OCI-LY1 (cell line): ENCODE measurements at regions not wholly inside any gene's neighbourhood (a gene's known extent, or its start where the extent isn't known, plus 50 kb on each side); places are given as distances from the start of the nearest gene placed in this dataset.

ENCODE experiments used
- EZH2 ChIP-seq: fragments of 200-600 bp; sonication (generic), shearing (Covaris generic); IDR thresholded peaks from 2 replicates; pipeline ENCODE4 v1.8.0; 2017; ENCODE audit warnings: borderline replicate concordance, mixed run types, mild to moderate bottlenecking, antibody characterized with exemption, low read length, moderate library complexity, mixed read lengths
- TF ChIP-seq, protein P1 (sequence below): fragments of 200-600 bp; sonication (generic), shearing (Covaris generic); IDR thresholded peaks from 2 replicates; pipeline ENCODE4 v1.5.1; 2017; ENCODE audit warnings: mild to moderate bottlenecking, antibody characterized with exemption, low read length, moderate library complexity, mixed read lengths

DNA sequence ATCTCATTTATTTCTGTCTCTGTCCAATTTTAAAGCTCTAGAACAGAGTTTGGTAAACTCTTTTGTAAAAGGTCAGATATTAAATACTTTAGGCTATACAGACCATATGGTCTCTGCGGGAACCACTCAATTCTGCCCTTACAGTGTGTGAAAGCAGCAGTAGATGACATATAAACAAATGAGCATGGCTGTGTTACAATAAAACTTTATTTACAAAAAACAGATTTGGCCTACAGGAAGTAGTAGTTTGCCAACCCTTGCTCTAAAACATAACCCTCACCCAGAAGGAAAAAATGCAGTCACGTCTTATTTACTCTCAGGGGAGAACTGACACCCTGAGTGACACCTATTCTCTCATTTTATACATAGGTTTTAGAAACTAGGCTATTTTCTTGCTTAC lies 220.4 kb downstream of the DEPDC1B start:
- TF ChIP-seq, protein P1, sequence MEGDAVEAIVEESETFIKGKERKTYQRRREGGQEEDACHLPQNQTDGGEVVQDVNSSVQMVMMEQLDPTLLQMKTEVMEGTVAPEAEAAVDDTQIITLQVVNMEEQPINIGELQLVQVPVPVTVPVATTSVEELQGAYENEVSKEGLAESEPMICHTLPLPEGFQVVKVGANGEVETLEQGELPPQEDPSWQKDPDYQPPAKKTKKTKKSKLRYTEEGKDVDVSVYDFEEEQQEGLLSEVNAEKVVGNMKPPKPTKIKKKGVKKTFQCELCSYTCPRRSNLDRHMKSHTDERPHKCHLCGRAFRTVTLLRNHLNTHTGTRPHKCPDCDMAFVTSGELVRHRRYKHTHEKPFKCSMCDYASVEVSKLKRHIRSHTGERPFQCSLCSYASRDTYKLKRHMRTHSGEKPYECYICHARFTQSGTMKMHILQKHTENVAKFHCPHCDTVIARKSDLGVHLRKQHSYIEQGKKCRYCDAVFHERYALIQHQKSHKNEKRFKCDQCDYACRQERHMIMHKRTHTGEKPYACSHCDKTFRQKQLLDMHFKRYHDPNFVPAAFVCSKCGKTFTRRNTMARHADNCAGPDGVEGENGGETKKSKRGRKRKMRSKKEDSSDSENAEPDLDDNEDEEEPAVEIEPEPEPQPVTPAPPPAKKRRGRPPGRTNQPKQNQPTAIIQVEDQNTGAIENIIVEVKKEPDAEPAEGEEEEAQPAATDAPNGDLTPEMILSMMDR, result no peak
- TF ChIP-seq EZH2, result no peak
